ENCODE measurements at regions not wholly inside any gene's neighbourhood (a gene's known extent, or its start where the extent isn't known, plus 50 kb on each side); places are given as distances from the start of the nearest gene placed in this dataset.

- TF ChIP-seq, protein P1, sequence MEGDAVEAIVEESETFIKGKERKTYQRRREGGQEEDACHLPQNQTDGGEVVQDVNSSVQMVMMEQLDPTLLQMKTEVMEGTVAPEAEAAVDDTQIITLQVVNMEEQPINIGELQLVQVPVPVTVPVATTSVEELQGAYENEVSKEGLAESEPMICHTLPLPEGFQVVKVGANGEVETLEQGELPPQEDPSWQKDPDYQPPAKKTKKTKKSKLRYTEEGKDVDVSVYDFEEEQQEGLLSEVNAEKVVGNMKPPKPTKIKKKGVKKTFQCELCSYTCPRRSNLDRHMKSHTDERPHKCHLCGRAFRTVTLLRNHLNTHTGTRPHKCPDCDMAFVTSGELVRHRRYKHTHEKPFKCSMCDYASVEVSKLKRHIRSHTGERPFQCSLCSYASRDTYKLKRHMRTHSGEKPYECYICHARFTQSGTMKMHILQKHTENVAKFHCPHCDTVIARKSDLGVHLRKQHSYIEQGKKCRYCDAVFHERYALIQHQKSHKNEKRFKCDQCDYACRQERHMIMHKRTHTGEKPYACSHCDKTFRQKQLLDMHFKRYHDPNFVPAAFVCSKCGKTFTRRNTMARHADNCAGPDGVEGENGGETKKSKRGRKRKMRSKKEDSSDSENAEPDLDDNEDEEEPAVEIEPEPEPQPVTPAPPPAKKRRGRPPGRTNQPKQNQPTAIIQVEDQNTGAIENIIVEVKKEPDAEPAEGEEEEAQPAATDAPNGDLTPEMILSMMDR (IDR thresholded peaks at IDR 0.05): no peak
- TF ChIP-seq POLR2A (IDR thresholded peaks at IDR 0.05): no peak
These were observed 60.2 kb upstream of the VPREB1 start for GRCh38 chr22:22184277-22184807.
